ENCODE measurements at regions not wholly inside any gene's neighbourhood (a gene's known extent, or its start where the extent isn't known, plus 50 kb on each side); places are given as distances from the start of the nearest gene placed in this dataset.

GRCh38 chr4:13309751-13310150, 174.4 kb downstream of the RAB28 start:
- Histone ChIP-seq H2BK5ac (ENCODE audit: low read depth, low read length, poor library complexity, severe bottlenecking) (no peak overlapping the region), H2AK9ac (replicated peaks; ENCODE audit: low read depth, low read length, poor library complexity) (no peak overlapping the region), H3K4me3 (ENCODE audit: insufficient read depth, low read depth, low read length) (no peak overlapping the region), H3K56ac (ENCODE audit: extremely low read depth, insufficient read depth, low read length) (no peak overlapping the region), H4K8ac (ENCODE audit: low read depth in 2 of 2, low read length in 2 of 2) (no peak overlapping the region), H3K9me1 (ENCODE audit: insufficient read depth, low read length) (no peaks in the 10 kb centered on the region), H3K4ac (ENCODE audit: low read depth, low read length) (no peak overlapping the region), H3K9ac (ENCODE audit: low read depth, low read length) (no peak overlapping the region), H3K4me1 (ENCODE audit: control insufficient read depth, insufficient read depth, low read length) (no peaks in the 10 kb centered on the region), H2BK20ac (ENCODE audit: low read depth, low read length) (no peak overlapping the region), H3K79me1 (ENCODE audit: low read depth in 1 of 2, low read length in 2 of 2) (no peaks in the 10 kb centered on the region), H3K27me3 (ENCODE audit: control insufficient read depth, insufficient read depth, low read length) (no peaks in the 10 kb centered on the region), H2AFZ (replicated peaks; ENCODE audit: low read length, poor library complexity) (no peak overlapping the region), H3K27ac (ENCODE audit: insufficient read depth, low read length) (no peak overlapping the region), H3K36me3 (ENCODE audit: control insufficient read depth, insufficient read depth, low read length) (no peaks in the 10 kb centered on the region), H3K18ac (ENCODE audit: low read depth, low read length) (no peak overlapping the region), H4K91ac (ENCODE audit: insufficient read depth, low read depth, low read length) (no peak overlapping the region), H3K14ac (replicated peaks; ENCODE audit: low read depth, low read length) (no peak overlapping the region), H3K23ac (ENCODE audit: low read depth, low read length) (no peak overlapping the region), H2BK15ac (ENCODE audit: low read depth, low read length) (no peak overlapping the region), H3K9me3 (ENCODE audit: control insufficient read depth, insufficient read depth, low read length) (no peaks in the 10 kb centered on the region), H3K4me2 (ENCODE audit: low read depth, low read length) (no peak overlapping the region), H4K5ac (ENCODE audit: low read depth, low read length) (no peak overlapping the region), H4K20me1 (ENCODE audit: insufficient read depth, low read length) (no peaks in the 10 kb centered on the region), H2AK5ac (ENCODE audit: low read depth, low read length) (no peak overlapping the region), H2BK120ac (ENCODE audit: low read depth, low read length) (no peak overlapping the region)
- dilution Hi-C loops (cut with HindIII; ENCODE audit: low sequenced_read_pairs, unreplicated experiment), result no loop called here
- in situ Hi-C loops (cut with MboI; ENCODE audit: low sequenced_read_pairs), result no loop called here
- ChIA-PET CTCF (no interaction called here), POLR2A (ENCODE audit: unreplicated experiment) (no interaction called here)
- ATAC-seq (ENCODE audit: low read depth) (no peak), DNase-seq (no peak)
- 40% methylated on average over 1 of the region's 2 CpGs; no CpG with 5 or more reads in 1 of the 2 experiments for WGBS, 2 experiments (ENCODE audit: extremely low coverage in 2 of 2, insufficient read length in 1 of 2)
- TF ChIP-seq, protein P1, sequence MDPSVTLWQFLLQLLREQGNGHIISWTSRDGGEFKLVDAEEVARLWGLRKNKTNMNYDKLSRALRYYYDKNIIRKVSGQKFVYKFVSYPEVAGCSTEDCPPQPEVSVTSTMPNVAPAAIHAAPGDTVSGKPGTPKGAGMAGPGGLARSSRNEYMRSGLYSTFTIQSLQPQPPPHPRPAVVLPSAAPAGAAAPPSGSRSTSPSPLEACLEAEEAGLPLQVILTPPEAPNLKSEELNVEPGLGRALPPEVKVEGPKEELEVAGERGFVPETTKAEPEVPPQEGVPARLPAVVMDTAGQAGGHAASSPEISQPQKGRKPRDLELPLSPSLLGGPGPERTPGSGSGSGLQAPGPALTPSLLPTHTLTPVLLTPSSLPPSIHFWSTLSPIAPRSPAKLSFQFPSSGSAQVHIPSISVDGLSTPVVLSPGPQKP (IDR thresholded peaks at IDR 0.05; ENCODE audit: borderline replicate concordance, low read depth, low read length), result no peak
- TF ChIP-seq FOS (IDR thresholded peaks at IDR 0.05; ENCODE audit: low read depth, low read length), result no peak
- TF ChIP-seq CTCF (conservative IDR thresholded peaks at IDR 0.05; ENCODE audit: low read depth, low read length), result no peak
- no peak for TF ChIP-seq NFE2L2 (IDR thresholded peaks at IDR 0.05; ENCODE audit: low read depth, low read length)
- TF ChIP-seq MXI1 (IDR thresholded peaks at IDR 0.05; ENCODE audit: borderline replicate concordance, low read depth, low read length), result no peak
- TF ChIP-seq BHLHE40 (IDR thresholded peaks at IDR 0.05; ENCODE audit: low read depth, low read length), result no peak
- no peak for TF ChIP-seq CHD1 (IDR thresholded peaks at IDR 0.05; ENCODE audit: low read depth, low read length)
- TF ChIP-seq CEBPB (IDR thresholded peaks at IDR 0.05; ENCODE audit: low read depth, low read length), result no peak
- no peak for TF ChIP-seq MAZ (IDR thresholded peaks at IDR 0.05; ENCODE audit: borderline replicate concordance, low read depth, low read length)
- no peak for TF ChIP-seq RAD21 (IDR thresholded peaks at IDR 0.05; ENCODE audit: low read length)
- no peak for TF ChIP-seq MAFK (IDR thresholded peaks at IDR 0.05; ENCODE audit: low read depth, low read length)
- TF ChIP-seq USF2 (IDR thresholded peaks at IDR 0.05; ENCODE audit: low read depth, low read length), result no peak
- TF ChIP-seq RCOR1 (IDR thresholded peaks at IDR 0.05; ENCODE audit: insufficient replicate concordance, low read length), result no peak
- TF ChIP-seq POLR2A (IDR thresholded peaks at IDR 0.05; ENCODE audit: low read depth, low read length), result no peak
- no peak for TF ChIP-seq RFX5 (IDR thresholded peaks at IDR 0.05; ENCODE audit: low read depth, low read length)
- no peak for TF ChIP-seq SMC3 (IDR thresholded peaks at IDR 0.05; ENCODE audit: low read depth, low read length)
- intact Hi-C loops (cut with micrococcal nuclease), result no loop called here
- BruUV-seq (replicated peaks), result no TSS peak
